ENCODE measurements at regions not wholly inside any gene's neighbourhood (a gene's known extent, or its start where the extent isn't known, plus 50 kb on each side); places are given as distances from the start of the nearest gene placed in this dataset.

DNA sequence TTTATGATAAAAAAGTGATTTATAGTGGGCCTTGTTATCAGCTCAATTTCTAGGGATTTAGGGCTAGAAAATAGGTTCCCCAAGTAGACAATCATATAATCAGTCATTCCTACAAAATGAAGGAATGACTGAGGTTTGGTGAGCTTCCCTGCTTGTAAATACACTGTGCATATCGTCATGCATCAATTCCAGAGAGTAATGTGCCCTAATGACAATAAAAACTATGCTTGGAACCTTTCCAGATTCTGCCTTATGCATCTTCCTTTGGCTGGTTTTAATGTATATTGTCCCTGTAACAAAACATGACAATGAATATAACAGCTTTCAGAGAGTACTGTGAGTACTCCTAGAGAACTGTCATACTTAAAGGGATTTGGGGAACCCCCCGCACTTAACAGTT, 1310.9 kb downstream of the PCDH7 start:
- FAIRE-seq (no peak), DNase-seq (ENCODE audit: low read depth in 1 of 2, low spot score in 2 of 2) (no peak)
- Histone ChIP-seq H4K5ac (ENCODE audit: insufficient read length, low read depth, low read length) (no peak overlapping the region), H2BK12ac (ENCODE audit: low read depth, low read length) (no peak overlapping the region), H4K91ac (replicated peaks; ENCODE audit: insufficient read length, low read length) (no peak overlapping the region), H3K4me1 (replicated peaks in 1 of 4; ENCODE audit: control insufficient read depth in 3 of 4, insufficient read depth in 4 of 4, low read length in 3 of 4) (no peaks in the 10 kb centered on the region), H3K23me2 (ENCODE audit: low read depth, low read length) (no peaks in the 10 kb centered on the region), H3K56ac (replicated peaks; ENCODE audit: insufficient read length, low read depth, low read length) (no peak overlapping the region), H2BK15ac (ENCODE audit: low read length) (no peak overlapping the region), H2BK5ac (ENCODE audit: low read depth, low read length) (no peak overlapping the region), H3K79me1 (ENCODE audit: low read depth, low read length) (no peaks in the 10 kb centered on the region), H3K79me2 (ENCODE audit: control insufficient read depth in 1 of 2, insufficient read depth in 2 of 2, low read length in 2 of 2) (no peaks in the 10 kb centered on the region), H3K9me3 (ENCODE audit: insufficient read depth in 2 of 2, low read depth in 1 of 2, low read length in 1 of 2) (no peaks in the 10 kb centered on the region), H3K23ac (ENCODE audit: insufficient read length) (no peak overlapping the region), H2BK20ac (ENCODE audit: low read length) (no peak overlapping the region), H3K4ac (replicated peaks; ENCODE audit: insufficient read length, low read depth, low read length) (no peak overlapping the region), H3K36me3 (ENCODE audit: control insufficient read depth in 2 of 4, insufficient read depth in 4 of 4, low read length in 3 of 4) (no peaks in the 10 kb centered on the region), H2AK5ac (ENCODE audit: low read depth, low read length) (no peak overlapping the region), H3K14ac (ENCODE audit: insufficient read length) (no peak overlapping the region), H3K27ac (ENCODE audit: low read depth, low read length) (no peak overlapping the region), H4K8ac (ENCODE audit: extremely low read depth, insufficient read depth, low read length) (no peak overlapping the region), H3K27me3 (replicated peaks in 1 of 4; ENCODE audit: control insufficient read depth in 3 of 4, extremely low read depth in 1 of 4, insufficient read depth in 3 of 4, low read length in 3 of 4) (no peaks in the 10 kb centered on the region), H3K18ac (ENCODE audit: extremely low read depth, low read length) (no peak overlapping the region), H3K4me2 (ENCODE audit: insufficient read depth in 1 of 2, low read depth in 2 of 2, low read length in 2 of 2) (no peak overlapping the region), H2BK120ac (replicated peaks; ENCODE audit: low read depth, low read length) (no peak overlapping the region), H2AFZ (ENCODE audit: low read length) (no peak overlapping the region), H3K4me3 (ENCODE audit: extremely low read depth in 1 of 4, insufficient read depth in 2 of 4, low read depth in 3 of 4, low read length in 4 of 4) (no peak overlapping the region), H3K9ac (replicated peaks in 1 of 4; ENCODE audit: extremely low read depth in 1 of 4, low read depth in 3 of 4, low read length in 3 of 4) (no peak overlapping the region), H4K20me1 (replicated peaks in 1 of 2; ENCODE audit: control insufficient read depth in 1 of 2, insufficient read depth in 2 of 2, low read length in 2 of 2) (no peaks in the 10 kb centered on the region)
- no peak for TF ChIP-seq POLR2AphosphoS5 (IDR thresholded peaks at IDR 0.05; ENCODE audit: low read depth, low read length)
- no peak for TF ChIP-seq TAF1 (IDR thresholded peaks at IDR 0.05; ENCODE audit: low read depth, low read length)
- TF ChIP-seq TCF12 (IDR thresholded peaks at IDR 0.05; ENCODE audit: low read depth, low read length): no peak
- POLR2A ChIA-PET (ENCODE audit: partially characterized antibody): no interaction called here
- CTCF ChIA-PET (ENCODE audit: partially characterized antibody): no interaction called here
- 70% methylated on average over 2 of the region's 2 CpGs; no CpG with 5 or more reads in 1 of the 2 experiments for WGBS, 2 experiments (ENCODE audit: extremely low coverage in 1 of 2, insufficient coverage in 1 of 2, insufficient read length in 1 of 2, insufficient replicate concordance in 2 of 2, low coverage in 1 of 2, low lambda C conversion rate in 2 of 2, missing lambda C conversion rate in 1 of 2)
